K562 (cell line): ENCODE measurements at regions not wholly inside any gene's neighbourhood (a gene's known extent, or its start where the extent isn't known, plus 50 kb on each side); places are given as distances from the start of the nearest gene placed in this dataset.

Source experiments
- ATAC-seq: fragments of 200-7000 bp; cut with Tn5 transposase; 3 replicates; pipeline ENCODE4 v1.9.1; 2020; ENCODE audit warnings: moderate library complexity
- BruUV-seq: library from RNA; stranded (reverse); fragments of 400-500 nt; replicated peaks from 2 replicates; lab custom pipeline; 2021; lab: Mats Ljungman, UMichigan
- CTCF ChIA-PET: fragments of 300-600 bp; formaldehyde crosslinking; extraction: SDS; loops from one replicate; lab custom pipeline; 2021; ENCODE audit warnings: low intra/inter-chr PET ratio; lab: Yijun Ruan, JAX
- POLR2A ChIA-PET: fragments of 300-600, 350-650 bp; sonication (Branson Sonifier 250); formaldehyde crosslinking; extraction: SDS; loops from one replicate; lab custom pipeline; 2021; ENCODE audit warnings: antibody characterized with exemption, inconsistent platforms; lab: Yijun Ruan, JAX
- DNase-seq, 4 experiments: peaks; one replicate each; pipeline versions ENCODE4 v3.0.0 to v3.0.0-alpha.2; 2011 to 2018; ENCODE audit warnings: low spot score in 3 of 4, mixed read lengths in 3 of 4; ENCODE audit errors: extremely low read depth in 1 of 4
- FAIRE-seq: peaks from 2 replicates; lab custom pipeline; 2011; peaks lifted over from hg19 to GRCh38; lab: Jason Lieb, UNC
- H2AFZ ChIP-seq: 2 replicates; pipeline ENCODE4 v1.6.0; 2011; ENCODE audit warnings: low read depth, low read length, control low read depth, inconsistent platforms
- H3K27ac ChIP-seq: fragments of 200-600 bp; 3 replicates; pipeline ENCODE4 v1.8.0; 2011; ENCODE audit warnings: low read depth, mild to moderate bottlenecking, control low read depth, inconsistent platforms, low read length, moderate library complexity, mixed read lengths; ENCODE audit errors: extremely low read depth
- H3K27me3 ChIP-seq, 2 experiments: fragments of 300-600 bp in 1 of 2; 2 replicates in 1 of 2; 3 replicates in 1 of 2; pipeline versions ENCODE4 v1.6.0 to v1.8.0; 2011; ENCODE audit warnings: inconsistent platforms in 2 of 2, low read length in 2 of 2, mild to moderate bottlenecking in 1 of 2, mixed read lengths in 1 of 2, moderate library complexity in 1 of 2; ENCODE audit not compliant: control insufficient read depth in 2 of 2, insufficient read depth in 2 of 2
- H3K36me3 ChIP-seq: fragments of 300-600 bp; 3 replicates; pipeline ENCODE4 v1.8.0; 2011; ENCODE audit warnings: mild to moderate bottlenecking, low read length, inconsistent platforms; ENCODE audit not compliant: control insufficient read depth, insufficient read depth
- H3K4me1 ChIP-seq, 2 experiments: fragments of 200-600 bp in 1 of 2; replicated peaks in 1 of 2; 2 replicates in 1 of 2; 3 replicates in 1 of 2; pipeline versions ENCODE4 v1.5.1 to v1.8.0; 2011; ENCODE audit warnings: inconsistent platforms in 2 of 2, low read length in 2 of 2, mild to moderate bottlenecking in 1 of 2, mixed read lengths in 1 of 2, moderate library complexity in 1 of 2; ENCODE audit not compliant: control insufficient read depth in 2 of 2, insufficient read depth in 2 of 2
- H3K4me2 ChIP-seq: 2 replicates; pipeline ENCODE4 v1.6.1; 2011; ENCODE audit warnings: low read length, control low read depth, inconsistent platforms, mixed read lengths; ENCODE audit not compliant: insufficient read depth
- H3K4me3 ChIP-seq: fragments of 200-600 bp; sonication (generic), shearing (Covaris generic); 2 replicates; pipeline ENCODE4 v1.5.1; 2016; ENCODE audit warnings: control low read depth, inconsistent platforms
- H3K79me2 ChIP-seq: fragments of 200-600 bp; 3 replicates; pipeline ENCODE4 v1.8.0; 2011; ENCODE audit warnings: low read length, inconsistent platforms; ENCODE audit not compliant: control insufficient read depth, insufficient read depth
- H3K9ac ChIP-seq, 2 experiments: 2 replicates each; pipeline versions ENCODE4 v1.6.0 to v1.6.1; 2011; ENCODE audit warnings: low read depth in 2 of 2, low read length in 2 of 2, control low read depth in 1 of 2, inconsistent platforms in 1 of 2, mild to moderate bottlenecking in 1 of 2, mixed read lengths in 1 of 2; ENCODE audit not compliant: insufficient read depth in 1 of 2
- H3K9me1 ChIP-seq: one replicate; pipeline ENCODE4 v1.6.0; 2011; ENCODE audit warnings: inconsistent platforms, mild to moderate bottlenecking, low read length, moderate library complexity; ENCODE audit not compliant: control insufficient read depth, insufficient read depth
- H3K9me3 ChIP-seq: replicated peaks from 2 replicates; pipeline ENCODE4 v1.5.1; 2011; ENCODE audit warnings: low read depth, low read length, inconsistent platforms; ENCODE audit not compliant: control insufficient read depth, insufficient read depth
- H4K20me1 ChIP-seq: replicated peaks from 2 replicates; pipeline ENCODE4 v1.6.1; 2011; ENCODE audit warnings: low read length, inconsistent platforms, mixed read lengths; ENCODE audit not compliant: control insufficient read depth, insufficient read depth
- ARID1B ChIP-seq: fragments of 450-650 bp; IDR thresholded peaks from 2 replicates; pipeline ENCODE4 v1.6.1; 2016; ENCODE audit warnings: antibody characterized with exemption, mild to moderate bottlenecking, inconsistent platforms
- BACH1 ChIP-seq: fragments of 200-800 bp; sonication (Bioruptor generic); IDR thresholded peaks from 2 replicates; pipeline ENCODE4 v1.6.1; 2016; ENCODE audit warnings: missing genetic modification characterization, missing compliant biosample characterization
- DPF2 ChIP-seq: fragments of 450-650 bp; IDR thresholded peaks from 2 replicates; pipeline ENCODE4 v1.6.1; 2016
- ILK ChIP-seq: fragments of 450-650 bp; IDR thresholded peaks from 2 replicates; pipeline ENCODE4 v1.6.1; 2016; ENCODE audit warnings: missing genetic modification characterization, low read depth, mild to moderate bottlenecking, missing compliant biosample characterization, moderate library complexity, borderline replicate concordance
- JUNB ChIP-seq: fragments of 450-650 bp; formaldehyde crosslinking; conservative IDR thresholded peaks from 2 replicates; pipeline ENCODE4 v1.4.0; 2020; ENCODE audit warnings: mild to moderate bottlenecking
- KDM1A ChIP-seq, 2 experiments: fragments of 450-650 bp; IDR thresholded peaks; 2 replicates each; pipeline ENCODE4 v1.6.1; 2016; ENCODE audit warnings: mild to moderate bottlenecking in 2 of 2
- MEF2A ChIP-seq: IDR thresholded peaks from 2 replicates; pipeline ENCODE4 v1.6.1; 2011; ENCODE audit warnings: low read depth, mild to moderate bottlenecking, low read length, moderate library complexity; ENCODE audit not compliant: control insufficient read depth
- NCOA4 ChIP-seq: fragments of 450-650 bp; IDR thresholded peaks from 2 replicates; pipeline ENCODE4 v1.6.1; 2018; ENCODE audit warnings: mild to moderate bottlenecking; ENCODE audit not compliant: partially characterized antibody
- PPARD ChIP-seq: fragments of 250-450 bp; sonication (Bioruptor Pico); IDR thresholded peaks from 2 replicates; pipeline ENCODE4 v1.8.0; 2022; ENCODE audit warnings: inconsistent platforms, mild to moderate bottlenecking, moderate library complexity
- RB1 ChIP-seq: fragments of 450-650 bp; IDR thresholded peaks from 2 replicates; pipeline ENCODE4 v1.6.1; 2017; ENCODE audit warnings: low read depth, mild to moderate bottlenecking
- SPI1 ChIP-seq: IDR thresholded peaks from 2 replicates; pipeline ENCODE4 v1.6.1; 2011; ENCODE audit warnings: low read depth, low read length, control low read depth, borderline replicate concordance
- WGBS: fragments of 100-300 bp; shearing (Covaris generic); methylation state at CpG from one replicate; pipeline ENCODE4 v1.1.6; 2016; ENCODE audit warnings: low coverage, mixed read lengths; ENCODE audit not compliant: insufficient coverage; ENCODE audit errors: missing lambda C conversion rate; 5-methylcytosine and 5-hydroxymethylcytosine counted together
- in situ Hi-C: fragments of 300-500 bp; cut with MboI; formaldehyde crosslinking; loops from 4 replicates; pipeline ENCODE4 v1.15.0; 2018; ENCODE audit warnings: inconsistent platforms, mixed read lengths
- intact Hi-C: fragments of 100-400 bp; cut with micrococcal nuclease; formaldehyde crosslinking; loops from 2 replicates; pipeline ENCODE4 v1.14.2; 2022
- TF ChIP-seq, protein P1 (sequence below): fragments of 450-650 bp; IDR thresholded peaks from 2 replicates; pipeline ENCODE4 v1.7.1; 2018; ENCODE audit warnings: mild to moderate bottlenecking, low read depth; ENCODE audit not compliant: partially characterized antibody
- TF ChIP-seq, protein P2 (sequence below): conservative IDR thresholded peaks from 2 replicates; pipeline ENCODE4 v1.6.1; 2011; ENCODE audit warnings: low read depth, mild to moderate bottlenecking, low read length; ENCODE audit not compliant: control insufficient read depth
- TF ChIP-seq, protein P3 (sequence below): fragments of 250-450 bp; sonication (Bioruptor Pico); IDR thresholded peaks from 2 replicates; pipeline ENCODE4 v1.8.0; 2021; ENCODE audit warnings: moderate library complexity, mild to moderate bottlenecking, inconsistent platforms
- TF ChIP-seq, protein P4 (sequence below): fragments of 200-800 bp; sonication (Bioruptor generic); IDR thresholded peaks from 2 replicates; pipeline ENCODE4 v1.6.1; 2017; ENCODE audit warnings: missing genetic modification characterization, missing compliant biosample characterization

DNA sequence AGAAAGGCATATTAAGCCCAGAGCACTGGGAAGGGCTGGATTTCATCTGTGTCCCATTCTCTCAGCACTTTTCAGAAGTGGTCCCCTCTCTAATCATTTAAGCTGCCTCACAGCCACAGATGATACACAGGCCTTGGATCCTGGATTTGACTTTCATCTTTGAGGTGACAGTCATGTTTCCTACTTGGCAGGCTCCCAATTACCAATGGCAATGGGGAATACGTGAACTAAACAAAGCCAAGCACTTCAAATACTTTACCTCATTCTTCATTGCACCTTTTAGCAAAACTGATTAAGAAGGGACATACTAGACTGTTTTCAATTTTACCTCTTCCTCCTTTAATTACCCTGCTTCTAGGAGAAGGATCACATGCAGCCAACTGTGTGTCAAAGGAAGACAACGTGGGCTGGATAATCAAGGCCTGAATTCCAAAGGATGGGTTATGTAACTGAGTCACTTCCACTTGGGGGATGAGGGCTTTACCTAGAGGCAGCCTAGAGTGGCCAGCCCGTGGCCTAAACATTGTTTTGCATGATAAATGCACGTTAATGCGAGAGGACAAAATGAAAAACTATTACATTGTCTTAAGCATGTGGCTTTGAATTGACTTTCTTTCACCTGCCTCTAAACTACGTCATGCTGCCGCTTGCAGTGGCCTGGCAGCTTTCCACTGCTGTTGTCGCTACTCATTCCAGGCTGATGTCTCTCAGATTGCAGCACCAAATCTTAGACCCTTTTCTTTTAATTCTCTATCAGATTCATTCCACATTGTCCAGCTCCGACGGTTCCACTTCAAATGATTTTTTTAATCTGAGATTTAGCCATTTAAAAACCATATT is 95.0 kb downstream of the KCTD12 start:
- no peak for DNase-seq
- Histone ChIP-seq H3K79me2 (no peaks in the 10 kb centered on the region), H3K4me3 (no peak overlapping the region), H3K27ac (no peak overlapping the region), H3K4me2 (no peak overlapping the region), H3K27me3 (no peaks in the 10 kb centered on the region), H3K4me1 (no peaks in the 10 kb centered on the region), H2AFZ (no peak overlapping the region), H3K9me1 (no peaks in the 10 kb centered on the region), H3K9ac (no peak overlapping the region), H3K9me3 (no peaks in the 10 kb centered on the region), H4K20me1 (no peaks in the 10 kb centered on the region), H3K36me3 (no peaks in the 10 kb centered on the region)
- intact Hi-C loops = no loop called here
- CTCF ChIA-PET = no interaction called here
- in situ Hi-C loops = no loop called here
- TF ChIP-seq, protein P1, sequence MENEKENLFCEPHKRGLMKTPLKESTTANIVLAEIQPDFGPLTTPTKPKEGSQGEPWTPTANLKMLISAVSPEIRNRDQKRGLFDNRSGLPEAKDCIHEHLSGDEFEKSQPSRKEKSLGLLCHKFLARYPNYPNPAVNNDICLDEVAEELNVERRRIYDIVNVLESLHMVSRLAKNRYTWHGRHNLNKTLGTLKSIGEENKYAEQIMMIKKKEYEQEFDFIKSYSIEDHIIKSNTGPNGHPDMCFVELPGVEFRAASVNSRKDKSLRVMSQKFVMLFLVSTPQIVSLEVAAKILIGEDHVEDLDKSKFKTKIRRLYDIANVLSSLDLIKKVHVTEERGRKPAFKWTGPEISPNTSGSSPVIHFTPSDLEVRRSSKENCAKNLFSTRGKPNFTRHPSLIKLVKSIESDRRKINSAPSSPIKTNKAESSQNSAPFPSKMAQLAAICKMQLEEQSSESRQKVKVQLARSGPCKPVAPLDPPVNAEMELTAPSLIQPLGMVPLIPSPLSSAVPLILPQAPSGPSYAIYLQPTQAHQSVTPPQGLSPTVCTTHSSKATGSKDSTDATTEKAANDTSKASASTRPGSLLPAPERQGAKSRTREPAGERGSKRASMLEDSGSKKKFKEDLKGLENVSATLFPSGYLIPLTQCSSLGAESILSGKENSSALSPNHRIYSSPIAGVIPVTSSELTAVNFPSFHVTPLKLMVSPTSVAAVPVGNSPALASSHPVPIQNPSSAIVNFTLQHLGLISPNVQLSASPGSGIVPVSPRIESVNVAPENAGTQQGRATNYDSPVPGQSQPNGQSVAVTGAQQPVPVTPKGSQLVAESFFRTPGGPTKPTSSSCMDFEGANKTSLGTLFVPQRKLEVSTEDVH = no peak
- TF ChIP-seq ARID1B (no peak), JUNB (no peak), RB1 (no peak), BACH1 (tag) (no peak), SPI1 (no peak), PPARD (no peak), DPF2 (no peak), MEF2A (no peak), NCOA4 (no peak), ILK (tag) (no peak), KDM1A (IDR thresholded peaks at IDR 0.05) (no peak)
- TF ChIP-seq, protein P2, sequence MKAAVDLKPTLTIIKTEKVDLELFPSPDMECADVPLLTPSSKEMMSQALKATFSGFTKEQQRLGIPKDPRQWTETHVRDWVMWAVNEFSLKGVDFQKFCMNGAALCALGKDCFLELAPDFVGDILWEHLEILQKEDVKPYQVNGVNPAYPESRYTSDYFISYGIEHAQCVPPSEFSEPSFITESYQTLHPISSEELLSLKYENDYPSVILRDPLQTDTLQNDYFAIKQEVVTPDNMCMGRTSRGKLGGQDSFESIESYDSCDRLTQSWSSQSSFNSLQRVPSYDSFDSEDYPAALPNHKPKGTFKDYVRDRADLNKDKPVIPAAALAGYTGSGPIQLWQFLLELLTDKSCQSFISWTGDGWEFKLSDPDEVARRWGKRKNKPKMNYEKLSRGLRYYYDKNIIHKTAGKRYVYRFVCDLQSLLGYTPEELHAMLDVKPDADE = no peak
- TF ChIP-seq, protein P3, sequence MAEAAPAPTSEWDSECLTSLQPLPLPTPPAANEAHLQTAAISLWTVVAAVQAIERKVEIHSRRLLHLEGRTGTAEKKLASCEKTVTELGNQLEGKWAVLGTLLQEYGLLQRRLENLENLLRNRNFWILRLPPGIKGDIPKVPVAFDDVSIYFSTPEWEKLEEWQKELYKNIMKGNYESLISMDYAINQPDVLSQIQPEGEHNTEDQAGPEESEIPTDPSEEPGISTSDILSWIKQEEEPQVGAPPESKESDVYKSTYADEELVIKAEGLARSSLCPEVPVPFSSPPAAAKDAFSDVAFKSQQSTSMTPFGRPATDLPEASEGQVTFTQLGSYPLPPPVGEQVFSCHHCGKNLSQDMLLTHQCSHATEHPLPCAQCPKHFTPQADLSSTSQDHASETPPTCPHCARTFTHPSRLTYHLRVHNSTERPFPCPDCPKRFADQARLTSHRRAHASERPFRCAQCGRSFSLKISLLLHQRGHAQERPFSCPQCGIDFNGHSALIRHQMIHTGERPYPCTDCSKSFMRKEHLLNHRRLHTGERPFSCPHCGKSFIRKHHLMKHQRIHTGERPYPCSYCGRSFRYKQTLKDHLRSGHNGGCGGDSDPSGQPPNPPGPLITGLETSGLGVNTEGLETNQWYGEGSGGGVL = no peak
- TF ChIP-seq, protein P4, sequence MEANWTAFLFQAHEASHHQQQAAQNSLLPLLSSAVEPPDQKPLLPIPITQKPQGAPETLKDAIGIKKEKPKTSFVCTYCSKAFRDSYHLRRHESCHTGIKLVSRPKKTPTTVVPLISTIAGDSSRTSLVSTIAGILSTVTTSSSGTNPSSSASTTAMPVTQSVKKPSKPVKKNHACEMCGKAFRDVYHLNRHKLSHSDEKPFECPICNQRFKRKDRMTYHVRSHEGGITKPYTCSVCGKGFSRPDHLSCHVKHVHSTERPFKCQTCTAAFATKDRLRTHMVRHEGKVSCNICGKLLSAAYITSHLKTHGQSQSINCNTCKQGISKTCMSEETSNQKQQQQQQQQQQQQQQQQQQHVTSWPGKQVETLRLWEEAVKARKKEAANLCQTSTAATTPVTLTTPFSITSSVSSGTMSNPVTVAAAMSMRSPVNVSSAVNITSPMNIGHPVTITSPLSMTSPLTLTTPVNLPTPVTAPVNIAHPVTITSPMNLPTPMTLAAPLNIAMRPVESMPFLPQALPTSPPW (CRISPR knock-in tag) = no peak
- under 1% methylated on average over 10 of the region's 10 CpGs for WGBS
- ATAC-seq = no peak
- FAIRE-seq = no peak
- BruUV-seq = no TSS peak
- POLR2A ChIA-PET = no interaction called here
